Endothelial cell of umbilical vein (primary cell): ENCODE measurements at regions not wholly inside any gene's neighbourhood (a gene's known extent, or its start where the extent isn't known, plus 50 kb on each side); places are given as distances from the start of the nearest gene placed in this dataset.

Source experiments
- BruUV-seq: library from RNA; stranded (reverse); fragments of 400-500 nt; replicated peaks from 2 replicates; lab custom pipeline; 2021; lab: Mats Ljungman, UMichigan
- CTCF ChIA-PET: fragments of 300-600, 350-600 bp; sonication (Branson Sonifier 250); formaldehyde crosslinking; loops from one replicate; lab custom pipeline; 2021; ENCODE audit warnings: antibody characterized with exemption, inconsistent platforms; lab: Charles Lee
- POLR2A ChIA-PET: fragments of 300-600, 350-600 bp; sonication (Branson Sonifier 250); formaldehyde crosslinking; loops from one replicate; lab custom pipeline; 2021; ENCODE audit warnings: antibody characterized with exemption, inconsistent platforms; lab: Charles Lee
- DNase-seq: peaks from one replicate; pipeline ENCODE4 v3.0.0-alpha.2; 2011; ENCODE audit warnings: low read depth, low spot score
- FAIRE-seq: peaks from 2 replicates; lab custom pipeline; 2011; peaks lifted over from hg19 to GRCh38; lab: Jason Lieb, UNC
- H2AFZ ChIP-seq: 2 replicates; pipeline ENCODE4 v1.6.0; 2012; ENCODE audit warnings: low read depth, low read length, control low read depth, inconsistent platforms
- H3K27ac ChIP-seq: 2 replicates; pipeline ENCODE4 v1.5.1; 2011; ENCODE audit warnings: low read depth, mild to moderate bottlenecking, control low read depth, low read length, moderate library complexity; ENCODE audit not compliant: insufficient read depth
- H3K27me3 ChIP-seq, 2 experiments: 2 replicates each; pipeline versions ENCODE4 v1.6.0 to v1.6.1; 2011; ENCODE audit warnings: low read length in 2 of 2, mixed read lengths in 1 of 2; ENCODE audit not compliant: control insufficient read depth in 2 of 2, insufficient read depth in 2 of 2
- H3K36me3 ChIP-seq, 2 experiments: 2 replicates in 1 of 2; 3 replicates in 1 of 2; pipeline ENCODE4 v1.5.1; 2011; ENCODE audit warnings: low read length in 2 of 2, mild to moderate bottlenecking in 1 of 2, moderate library complexity in 1 of 2; ENCODE audit not compliant: control insufficient read depth in 2 of 2, insufficient read depth in 2 of 2; ENCODE audit errors: extremely low read depth in 1 of 2
- H3K4me1 ChIP-seq: 3 replicates; pipeline ENCODE4 v1.5.1; 2011; ENCODE audit warnings: mild to moderate bottlenecking, low read length; ENCODE audit not compliant: control insufficient read depth, insufficient read depth; ENCODE audit errors: extremely low read depth
- H3K4me2 ChIP-seq: 2 replicates; pipeline ENCODE4 v1.6.1; 2011; ENCODE audit warnings: low read length, control low read depth, mixed read lengths; ENCODE audit not compliant: insufficient read depth
- H3K4me3 ChIP-seq, 3 experiments: fragments of 200-600 bp in 1 of 3; sonication (generic), shearing (Covaris generic) in 1 of 3; replicated peaks in 1 of 3; 2 replicates each; pipeline ENCODE4 v1.5.1; 2011 to 2016; ENCODE audit warnings: control low read depth in 3 of 3, low read length in 3 of 3, mild to moderate bottlenecking in 2 of 3, inconsistent platforms in 1 of 3, low read depth in 1 of 3, moderate library complexity in 1 of 3; ENCODE audit not compliant: insufficient read depth in 1 of 3
- H3K79me2 ChIP-seq: 2 replicates; pipeline ENCODE4 v1.6.0; 2012; ENCODE audit warnings: low read length, inconsistent platforms; ENCODE audit not compliant: control insufficient read depth, insufficient read depth
- H3K9ac ChIP-seq: replicated peaks from 2 replicates; pipeline ENCODE3; 2011; ENCODE audit warnings: low read length, control low read depth; ENCODE audit not compliant: insufficient read depth; ENCODE audit errors: extremely low read depth
- H3K9me1 ChIP-seq: replicated peaks from 3 replicates; pipeline ENCODE4 v1.6.0; 2011; ENCODE audit warnings: mild to moderate bottlenecking, low read length; ENCODE audit not compliant: control insufficient read depth, insufficient read depth; ENCODE audit errors: extremely low read depth
- H3K9me3 ChIP-seq: replicated peaks from 2 replicates; pipeline ENCODE4 v1.5.1; 2012; ENCODE audit warnings: low read length, inconsistent platforms; ENCODE audit not compliant: control insufficient read depth, insufficient read depth
- H4K20me1 ChIP-seq: replicated peaks from 2 replicates; pipeline ENCODE3; 2011; ENCODE audit warnings: mild to moderate bottlenecking, low read length; ENCODE audit not compliant: control insufficient read depth, insufficient read depth; ENCODE audit errors: extremely low read depth
- EZH2 ChIP-seq: IDR thresholded peaks from 2 replicates; pipeline ENCODE4 v1.6.1; 2012; ENCODE audit warnings: borderline replicate concordance, low read depth, mild to moderate bottlenecking, moderate library complexity, low read length, inconsistent platforms; ENCODE audit not compliant: severe bottlenecking
- FOS ChIP-seq: IDR thresholded peaks from 2 replicates; pipeline ENCODE4 v1.6.1; 2011; ENCODE audit warnings: mild to moderate bottlenecking, low read length, moderate library complexity, borderline replicate concordance; ENCODE audit not compliant: insufficient read depth
- GATA2 ChIP-seq: IDR thresholded peaks from 2 replicates; pipeline ENCODE4 v1.7.0; 2011; ENCODE audit warnings: low read depth, mild to moderate bottlenecking, moderate library complexity, mixed read lengths, low read length; ENCODE audit not compliant: insufficient read length, insufficient read depth
- JUN ChIP-seq: IDR thresholded peaks from 2 replicates; pipeline ENCODE4 v1.6.1; 2011; ENCODE audit warnings: borderline replicate concordance, low read depth; ENCODE audit not compliant: insufficient read length, insufficient read depth
- MAX ChIP-seq: IDR thresholded peaks from 2 replicates; pipeline ENCODE4 v1.6.1; 2011; ENCODE audit not compliant: insufficient read depth, insufficient read length
- MYC ChIP-seq: IDR thresholded peaks from one replicate; pipeline ENCODE4 v1.6.1; 2011; ENCODE audit warnings: mild to moderate bottlenecking, low read depth, low read length
- POLR2A ChIP-seq: IDR thresholded peaks from 2 replicates; pipeline ENCODE4 v1.6.1; 2012; ENCODE audit warnings: low read depth, mild to moderate bottlenecking, control low read depth, low read length
- POLR2AphosphoS5 ChIP-seq: IDR thresholded peaks from 2 replicates; pipeline ENCODE4 v1.6.1; 2012; ENCODE audit warnings: low read depth, mild to moderate bottlenecking, control low read depth, low read length, moderate library complexity; ENCODE audit not compliant: insufficient read depth
- dilution Hi-C: fragments of 300-500 bp; cut with MboI; formaldehyde crosslinking; loops from one replicate; pipeline ENCODE4 v1.15.0; 2019; ENCODE audit warnings: low sequenced_read_pairs; ENCODE audit not compliant: extremely low pct_ligation_motif_present
- intact Hi-C: fragments of 100-400 bp; cut with micrococcal nuclease; formaldehyde crosslinking; loops from one replicate; pipeline ENCODE4 v1.10.0; 2022
- TF ChIP-seq, protein P1 (sequence below), 2 donors: IDR thresholded peaks; 1 replicate in 1 of 2; 2 replicates in 1 of 2; pipeline ENCODE4 v1.5.1; 2011; ENCODE audit warnings: low read length in 2 of 2, mild to moderate bottlenecking in 2 of 2, moderate library complexity in 2 of 2, control low read depth in 1 of 2, inconsistent platforms in 1 of 2, low read depth in 1 of 2; ENCODE audit not compliant: insufficient read depth in 1 of 2; ENCODE audit errors: extremely low read depth in 1 of 2

- Histone ChIP-seq H3K4me2 (no peak overlapping the region), H3K27ac (no peak overlapping the region)
These were observed 95.1 kb upstream of the TSPAN2 start for GRCh38 chr1:115184260-115184950.

More at GRCh38 chr1:115184260-115184950, 95.1 kb upstream of the TSPAN2 start:
- no peak overlapping the region for H3K4me3 ChIP-seq
- POLR2A ChIA-PET, result no interaction called here
- DNase-seq (no peak), FAIRE-seq (no peak)
- no peaks in the 10 kb centered on the region for H3K79me2 ChIP-seq
- dilution Hi-C loops, result no loop called here
- CTCF ChIA-PET, result no interaction called here
- no peaks in the 10 kb centered on the region for H3K36me3 ChIP-seq
- no peak for TF ChIP-seq MYC
- TF ChIP-seq GATA2, result no peak
- no peak for TF ChIP-seq FOS
- no peak for TF ChIP-seq JUN
- no peak for TF ChIP-seq POLR2AphosphoS5
- TF ChIP-seq POLR2A, result no peak
- TF ChIP-seq EZH2, result no peak
- TF ChIP-seq, protein P1, sequence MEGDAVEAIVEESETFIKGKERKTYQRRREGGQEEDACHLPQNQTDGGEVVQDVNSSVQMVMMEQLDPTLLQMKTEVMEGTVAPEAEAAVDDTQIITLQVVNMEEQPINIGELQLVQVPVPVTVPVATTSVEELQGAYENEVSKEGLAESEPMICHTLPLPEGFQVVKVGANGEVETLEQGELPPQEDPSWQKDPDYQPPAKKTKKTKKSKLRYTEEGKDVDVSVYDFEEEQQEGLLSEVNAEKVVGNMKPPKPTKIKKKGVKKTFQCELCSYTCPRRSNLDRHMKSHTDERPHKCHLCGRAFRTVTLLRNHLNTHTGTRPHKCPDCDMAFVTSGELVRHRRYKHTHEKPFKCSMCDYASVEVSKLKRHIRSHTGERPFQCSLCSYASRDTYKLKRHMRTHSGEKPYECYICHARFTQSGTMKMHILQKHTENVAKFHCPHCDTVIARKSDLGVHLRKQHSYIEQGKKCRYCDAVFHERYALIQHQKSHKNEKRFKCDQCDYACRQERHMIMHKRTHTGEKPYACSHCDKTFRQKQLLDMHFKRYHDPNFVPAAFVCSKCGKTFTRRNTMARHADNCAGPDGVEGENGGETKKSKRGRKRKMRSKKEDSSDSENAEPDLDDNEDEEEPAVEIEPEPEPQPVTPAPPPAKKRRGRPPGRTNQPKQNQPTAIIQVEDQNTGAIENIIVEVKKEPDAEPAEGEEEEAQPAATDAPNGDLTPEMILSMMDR (IDR thresholded peaks at IDR 0.05; ENCODE audit: extremely low read depth in 1 of 2, insufficient read depth in 1 of 2, low read depth in 1 of 2, low read length in 2 of 2), result no peak
- no peak for TF ChIP-seq MAX
- peaks cover 4% of the 10 kb centered on the region for H3K4me1 ChIP-seq
- H3K9ac ChIP-seq, result no peak overlapping the region
- H3K9me1 ChIP-seq, result no peaks in the 10 kb centered on the region
- BruUV-seq, result no TSS peak
- no peaks in the 10 kb centered on the region for H3K9me3 ChIP-seq
- no peak overlapping the region for H2AFZ ChIP-seq
- H4K20me1 ChIP-seq, result no peaks in the 10 kb centered on the region
- intact Hi-C loops, result no loop called here
- H3K27me3 ChIP-seq, result no peaks in the 10 kb centered on the region
